Neuronal stem cell (in vitro differentiated cells): ENCODE measurements at regions not wholly inside any gene's neighbourhood (a gene's known extent, or its start where the extent isn't known, plus 50 kb on each side); places are given as distances from the start of the nearest gene placed in this dataset.
A peak's percentile ranks its signal among the peaks of the same experiment; 100 is the strongest.

Experiments used
- DNase-seq: peaks from one replicate; pipeline ENCODE4 v3.0.0-alpha.2; 2013; ENCODE audit warnings: low spot score
- H2AFZ ChIP-seq: one replicate; pipeline ENCODE4 v1.6.1; 2013; ENCODE audit warnings: mild to moderate bottlenecking, low read length, inconsistent platforms
- H2AK5ac ChIP-seq: 2 replicates; pipeline ENCODE4 v1.6.1; 2013; ENCODE audit warnings: low read depth, mild to moderate bottlenecking, inconsistent platforms, low read length, moderate library complexity, mixed read lengths
- H2BK120ac ChIP-seq: 2 replicates; pipeline ENCODE4 v1.6.1; 2013; ENCODE audit warnings: low read depth, mild to moderate bottlenecking, inconsistent platforms, low read length, moderate library complexity, mixed read lengths
- H2BK12ac ChIP-seq: one replicate; pipeline ENCODE4 v1.6.1; 2013; ENCODE audit warnings: low read length, inconsistent platforms
- H2BK15ac ChIP-seq: 2 replicates; pipeline ENCODE4 v1.6.1; 2013; ENCODE audit warnings: mild to moderate bottlenecking, low read length, inconsistent platforms, mixed read lengths
- H2BK5ac ChIP-seq: one replicate; pipeline ENCODE4 v1.6.1; 2013; ENCODE audit warnings: inconsistent platforms, mild to moderate bottlenecking, low read length, moderate library complexity
- H3K14ac ChIP-seq: one replicate; pipeline ENCODE4 v1.6.1; 2013; ENCODE audit warnings: low read length, inconsistent platforms
- H3K18ac ChIP-seq: 2 replicates; pipeline ENCODE4 v1.6.1; 2013; ENCODE audit warnings: low read length, inconsistent platforms
- H3K23ac ChIP-seq: 2 replicates; pipeline ENCODE4 v1.6.1; 2013; ENCODE audit warnings: low read depth, mild to moderate bottlenecking, mixed read lengths, low read length, inconsistent platforms; ENCODE audit not compliant: poor library complexity
- H3K27ac ChIP-seq: replicated peaks from 3 replicates; pipeline ENCODE4 v1.5.1; 2013; ENCODE audit warnings: low read length, inconsistent platforms
- H3K27me3 ChIP-seq, 3 experiments: 2 replicates each; pipeline ENCODE4 v1.6.1; 2013; ENCODE audit warnings: low read length in 3 of 3, mild to moderate bottlenecking in 2 of 3, inconsistent platforms in 1 of 3, low read depth in 1 of 3, mixed read lengths in 1 of 3, moderate library complexity in 1 of 3; ENCODE audit not compliant: control insufficient read depth in 3 of 3, insufficient read depth in 3 of 3
- H3K36me3 ChIP-seq, 2 donors: replicated peaks in 1 of 2; 2 replicates each; pipeline ENCODE4 v1.6.1; 2013; ENCODE audit warnings: low read length in 2 of 2; ENCODE audit not compliant: control insufficient read depth in 2 of 2, insufficient read depth in 2 of 2
- H3K4ac ChIP-seq: 2 replicates; pipeline ENCODE4 v1.6.1; 2013; ENCODE audit warnings: inconsistent platforms, mild to moderate bottlenecking, low read length, moderate library complexity
- H3K4me1 ChIP-seq, 2 donors: 1 replicate in 1 of 2; 2 replicates in 1 of 2; pipeline ENCODE4 v1.6.1; 2013; ENCODE audit warnings: low read length in 2 of 2, low read depth in 1 of 2; ENCODE audit not compliant: control insufficient read depth in 2 of 2, insufficient read depth in 1 of 2
- H3K4me2 ChIP-seq: one replicate; pipeline ENCODE4 v1.6.1; 2013; ENCODE audit warnings: mild to moderate bottlenecking, low read length, inconsistent platforms; ENCODE audit not compliant: insufficient read depth, poor library complexity, severe bottlenecking
- H3K4me3 ChIP-seq, 2 donors: 2 replicates each; pipeline ENCODE4 v1.5.1; 2013; ENCODE audit warnings: low read length in 2 of 2, mild to moderate bottlenecking in 2 of 2, inconsistent platforms in 1 of 2, moderate library complexity in 1 of 2
- H3K79me1 ChIP-seq: one replicate; pipeline ENCODE4 v1.6.1; 2013; ENCODE audit warnings: low read depth, mild to moderate bottlenecking, inconsistent platforms, low read length, moderate library complexity
- H3K9ac ChIP-seq: one replicate; pipeline ENCODE4 v1.6.1; 2013; ENCODE audit warnings: mild to moderate bottlenecking, low read depth, low read length, inconsistent platforms; ENCODE audit not compliant: poor library complexity
- H3K9me3 ChIP-seq, 2 donors: replicated peaks in 1 of 2; 2 replicates each; pipeline versions ENCODE3 to v1.6.1; 2013; ENCODE audit warnings: low read length in 2 of 2, mild to moderate bottlenecking in 2 of 2, inconsistent platforms in 1 of 2, low read depth in 1 of 2, mixed read lengths in 1 of 2, moderate library complexity in 1 of 2; ENCODE audit not compliant: control insufficient read depth in 2 of 2, insufficient read depth in 1 of 2
- H4K8ac ChIP-seq: one replicate; pipeline ENCODE4 v1.6.1; 2013; ENCODE audit warnings: low read depth, mild to moderate bottlenecking, inconsistent platforms, low read length, moderate library complexity
- H4K91ac ChIP-seq: one replicate; pipeline ENCODE4 v1.6.1; 2013; ENCODE audit warnings: low read length, low read depth, mild to moderate bottlenecking, inconsistent platforms; ENCODE audit not compliant: poor library complexity
- WGBS, 2 donors: extraction: QIAGEN DNeasy Blood & Tissue Kit; methylation state at CpG; one replicate each; pipeline ENCODE4 v1.1.7; 2013; ENCODE audit warnings: missing lambda C conversion rate in 2 of 2, mixed read lengths in 1 of 2; ENCODE audit not compliant: insufficient read length in 2 of 2, insufficient replicate concordance in 1 of 2; ENCODE audit errors: extremely low coverage in 2 of 2; 5-methylcytosine and 5-hydroxymethylcytosine counted together

- peak overlapping the region; percentile 40 for H2AFZ ChIP-seq
- H2BK15ac ChIP-seq, result no peak overlapping the region
- no peaks in the 10 kb centered on the region for H3K27me3 ChIP-seq
- H3K4me1 ChIP-seq, result peaks cover 39 to 46% of the 10 kb centered on the region in 2 donors
- no peak overlapping the region for H3K9ac ChIP-seq
- no peak overlapping the region for H2BK120ac ChIP-seq
- H2BK12ac ChIP-seq, result no peak overlapping the region
- H3K36me3 ChIP-seq, result no peaks in the 10 kb centered on the region
- H3K4me2 ChIP-seq, result no peak overlapping the region
- H3K4ac ChIP-seq, result no peak overlapping the region
- no peak for DNase-seq
- H4K91ac ChIP-seq, result no peak overlapping the region
- no peaks in the 10 kb centered on the region for H3K9me3 ChIP-seq
- H2BK5ac ChIP-seq, result no peak overlapping the region
- no peak overlapping the region for H3K27ac ChIP-seq
- H3K23ac ChIP-seq, result no peak overlapping the region
- no peak overlapping the region for H3K14ac ChIP-seq
- no CpG with 5 or more reads among the region's 4 CpGs for WGBS, 2 donors
- no peak overlapping the region for H4K8ac ChIP-seq
- H3K4me3 ChIP-seq, result no peak overlapping the region
- H3K79me1 ChIP-seq, result no peaks in the 10 kb centered on the region
- no peak overlapping the region for H3K18ac ChIP-seq
- no peak overlapping the region for H2AK5ac ChIP-seq
These were observed 283.4 kb upstream of the PARD3B start for GRCh38 chr2:204261846-204262245.

- peaks cover 32 to 37% of the 10 kb centered on the region in 2 donors for H3K4me1 ChIP-seq
- peak overlapping the region; percentile 44 for H3K4me2 ChIP-seq
- H4K8ac ChIP-seq, result no peak overlapping the region
- peak overlapping the region; percentile 63 for H2AFZ ChIP-seq
- H4K91ac ChIP-seq, result no peak overlapping the region
- H3K18ac ChIP-seq, result peak overlapping the region; percentile 53
- peak; percentile 53 for DNase-seq
- no peak overlapping the region for H3K23ac ChIP-seq
- H2BK5ac ChIP-seq, result no peak overlapping the region
- H2BK15ac ChIP-seq, result no peak overlapping the region
- no peak overlapping the region for H3K14ac ChIP-seq
- no peaks in the 10 kb centered on the region for H3K9me3 ChIP-seq
- no peak overlapping the region for H3K4ac ChIP-seq
- H3K27ac ChIP-seq, result peak overlapping the region; percentile 88
- no peaks in the 10 kb centered on the region for H3K36me3 ChIP-seq
- no peak overlapping the region for H2BK120ac ChIP-seq
- WGBS, 2 donors, result no CpG with 5 or more reads among the region's 16 CpGs
- no peak overlapping the region for H3K9ac ChIP-seq
- no peaks in the 10 kb centered on the region for H3K27me3 ChIP-seq
- H2AK5ac ChIP-seq, result no peak overlapping the region
- no peaks in the 10 kb centered on the region for H3K79me1 ChIP-seq
- H3K4me3 ChIP-seq, result no peak overlapping the region
- no peak overlapping the region for H2BK12ac ChIP-seq
These were observed 281.2 kb upstream of the PARD3B start for GRCh38 chr2:204264085-204264553.

GRCh38 chr2:204264621-204265140, 280.6 kb upstream of the PARD3B start:
- no peak overlapping the region for H3K4me3 ChIP-seq
- no peak for DNase-seq
- H3K4me1 ChIP-seq, result peaks cover 32 to 33% of the 10 kb centered on the region in 2 donors
- no peak overlapping the region for H2BK5ac ChIP-seq
- no peak overlapping the region for H3K23ac ChIP-seq
- H3K27ac ChIP-seq, result peak overlapping the region; percentile 88
- H2AFZ ChIP-seq, result peak overlapping the region; percentile 63
- H3K18ac ChIP-seq, result no peak overlapping the region
- no peak overlapping the region for H3K4ac ChIP-seq
- peak overlapping the region; percentile 44 for H3K4me2 ChIP-seq
- H4K8ac ChIP-seq, result no peak overlapping the region
- no peaks in the 10 kb centered on the region for H3K36me3 ChIP-seq
- no peak overlapping the region for H2BK120ac ChIP-seq
- H3K27me3 ChIP-seq, result no peaks in the 10 kb centered on the region
- H3K9me3 ChIP-seq, result peaks cover 0 to 3% of the 10 kb centered on the region in 2 donors
- no peak overlapping the region for H3K9ac ChIP-seq
- H2BK12ac ChIP-seq, result no peak overlapping the region
- no peaks in the 10 kb centered on the region for H3K79me1 ChIP-seq
- WGBS, 2 donors, result no CpG with 5 or more reads among the region's 5 CpGs
- no peak overlapping the region for H4K91ac ChIP-seq
- H2BK15ac ChIP-seq, result no peak overlapping the region
- H3K14ac ChIP-seq, result no peak overlapping the region
- H2AK5ac ChIP-seq, result no peak overlapping the region

GRCh38 chr2:204265681-204266181, 279.5 kb upstream of the PARD3B start:
- peaks cover 0 to 11% of the 10 kb centered on the region in 2 donors for H3K9me3 ChIP-seq
- no peak overlapping the region for H4K91ac ChIP-seq
- no peak overlapping the region for H3K4me2 ChIP-seq
- H2BK120ac ChIP-seq, result no peak overlapping the region
- H3K27ac ChIP-seq, result no peak overlapping the region
- no peaks in the 10 kb centered on the region for H3K79me1 ChIP-seq
- H2BK15ac ChIP-seq, result no peak overlapping the region
- H3K9ac ChIP-seq, result no peak overlapping the region
- no CpG with 5 or more reads among the region's 7 CpGs for WGBS, 2 donors
- DNase-seq, result no peak
- no peaks in the 10 kb centered on the region for H3K27me3 ChIP-seq
- peak overlapping the region; percentile 64 for H2AFZ ChIP-seq
- H3K4ac ChIP-seq, result no peak overlapping the region
- H4K8ac ChIP-seq, result no peak overlapping the region
- H3K36me3 ChIP-seq, result no peaks in the 10 kb centered on the region
- H3K18ac ChIP-seq, result no peak overlapping the region
- no peak overlapping the region for H2BK5ac ChIP-seq
- H2AK5ac ChIP-seq, result no peak overlapping the region
- no peak overlapping the region for H3K23ac ChIP-seq
- H2BK12ac ChIP-seq, result no peak overlapping the region
- peaks cover 23 to 29% of the 10 kb centered on the region in 2 donors for H3K4me1 ChIP-seq
- H3K14ac ChIP-seq, result no peak overlapping the region
- no peak overlapping the region for H3K4me3 ChIP-seq
